Activated naive CD8-positive, alpha-beta T cell (primary cell): ENCODE measurements at regions not wholly inside any gene's neighbourhood (a gene's known extent, or its start where the extent isn't known, plus 50 kb on each side); places are given as distances from the start of the nearest gene placed in this dataset.

Source experiments
- H3K27ac Mint-ChIP-seq: one replicate; pipeline ENCODE4 v1.8.0; 2021; ENCODE audit warnings: mixed read lengths
- H3K27me3 Mint-ChIP-seq: one replicate; pipeline ENCODE4 v1.8.0; 2021; ENCODE audit warnings: mixed read lengths
- H3K36me3 Mint-ChIP-seq: one replicate; pipeline ENCODE4 v1.8.0; 2021; ENCODE audit warnings: mixed read lengths
- H3K4me1 Mint-ChIP-seq: one replicate; pipeline ENCODE4 v1.8.0; 2021; ENCODE audit warnings: low read depth, mixed read lengths
- H3K4me3 Mint-ChIP-seq: one replicate; pipeline ENCODE4 v1.8.0; 2021; ENCODE audit warnings: mild to moderate bottlenecking, mixed read lengths
- H3K9me3 Mint-ChIP-seq: one replicate; pipeline ENCODE4 v1.8.0; 2021; ENCODE audit warnings: low read depth, mixed read lengths

DNA sequence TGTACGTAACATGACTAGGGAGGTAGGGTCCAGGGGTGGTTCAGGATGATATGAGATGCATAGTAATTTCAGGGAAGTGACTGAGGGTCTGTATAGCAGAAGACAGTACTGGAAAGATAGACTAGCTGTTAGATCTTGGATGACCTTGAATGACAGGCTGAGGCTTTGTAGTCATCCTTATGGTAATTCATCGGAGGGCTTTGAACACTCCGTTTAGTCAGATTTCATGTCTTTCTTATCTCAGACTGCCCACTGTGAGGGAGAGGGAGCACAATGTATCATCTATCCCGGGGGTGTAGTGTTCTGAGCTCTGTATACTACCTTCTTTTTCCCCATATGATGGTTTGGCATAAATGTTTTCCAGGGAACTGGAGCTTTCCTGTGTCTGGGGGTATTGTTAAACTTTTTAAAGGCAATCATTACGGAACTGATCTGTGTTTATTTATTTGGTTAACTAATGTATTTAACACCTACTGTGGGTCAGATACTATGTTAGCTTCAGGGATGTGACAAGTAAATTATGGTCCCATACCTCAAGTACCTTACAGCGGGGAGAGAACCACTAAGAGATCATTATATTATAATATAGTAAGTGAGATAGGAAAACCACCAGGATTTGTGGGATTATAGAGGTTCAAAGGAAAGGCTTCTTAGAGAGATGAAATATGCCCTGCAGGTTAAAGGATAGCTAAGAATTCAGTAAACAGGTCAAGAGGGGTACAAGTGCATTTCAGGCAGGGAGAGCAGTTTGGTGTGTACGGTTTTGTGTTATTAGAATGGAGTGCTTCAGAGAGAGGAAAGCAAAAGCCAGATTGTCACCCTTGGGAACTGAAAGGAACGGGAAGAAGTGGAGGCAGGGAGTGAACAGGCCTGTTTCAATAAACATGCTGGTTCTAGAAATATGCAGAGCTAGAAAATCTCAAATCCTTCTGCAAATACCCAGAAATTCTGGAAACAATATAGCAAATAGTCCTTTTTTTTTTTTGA, 164.8 kb upstream of the KL start:
- Mint-ChIP-seq H3K4me3 (no peak overlapping the region), H3K27ac (no peak overlapping the region), H3K27me3 (no peaks in the 10 kb centered on the region), H3K36me3 (no peaks in the 10 kb centered on the region), H3K4me1 (peaks cover 2% of the 10 kb centered on the region), H3K9me3 (no peaks in the 10 kb centered on the region)

DNA sequence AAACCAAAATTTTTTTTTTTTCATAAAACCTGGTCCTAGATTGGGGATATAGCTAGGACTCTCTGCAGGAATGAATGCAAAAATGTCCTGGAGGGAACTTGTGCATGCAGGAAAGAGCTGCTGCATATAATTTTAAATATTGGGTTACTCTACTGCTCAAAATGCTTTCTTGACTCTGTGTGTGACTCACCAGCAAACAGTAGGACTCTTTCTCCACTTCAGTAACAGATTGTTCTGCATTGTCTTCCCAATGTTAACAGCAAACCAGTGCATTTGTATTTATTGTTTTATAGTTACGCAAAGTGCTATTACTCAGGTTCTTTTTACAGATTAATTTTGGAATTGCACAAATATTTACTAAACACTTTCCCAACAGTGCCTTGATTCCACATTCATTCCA, 163.7 kb upstream of the KL start:
- Mint-ChIP-seq H3K36me3 (no peaks in the 10 kb centered on the region), H3K27ac (no peak overlapping the region), H3K4me1 (no peaks in the 10 kb centered on the region), H3K27me3 (no peaks in the 10 kb centered on the region), H3K4me3 (no peak overlapping the region), H3K9me3 (no peaks in the 10 kb centered on the region)

DNA sequence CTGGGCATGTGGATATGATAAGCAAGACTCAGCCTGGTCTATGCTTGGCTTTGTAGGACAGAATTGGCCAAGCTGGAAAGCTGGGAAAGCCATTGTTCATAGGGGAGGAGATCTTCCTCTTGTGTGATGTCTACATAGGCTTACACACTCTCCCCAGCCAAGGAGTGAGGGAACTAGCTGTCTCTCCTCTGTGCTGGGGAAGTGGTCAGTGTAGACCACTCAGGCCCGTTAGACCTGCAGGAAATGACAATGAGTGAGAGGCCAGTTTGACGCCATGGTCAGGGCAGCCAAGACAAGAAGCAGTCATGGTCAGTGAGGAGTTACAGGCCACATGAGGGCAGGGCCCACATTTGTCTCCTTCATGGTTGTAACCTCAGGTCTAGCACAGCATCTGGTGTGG, 159.1 kb upstream of the KL start:
- Mint-ChIP-seq H3K27me3 (no peaks in the 10 kb centered on the region), H3K4me3 (no peak overlapping the region), H3K9me3 (no peaks in the 10 kb centered on the region), H3K4me1 (no peaks in the 10 kb centered on the region), H3K27ac (no peak overlapping the region), H3K36me3 (no peaks in the 10 kb centered on the region)

DNA sequence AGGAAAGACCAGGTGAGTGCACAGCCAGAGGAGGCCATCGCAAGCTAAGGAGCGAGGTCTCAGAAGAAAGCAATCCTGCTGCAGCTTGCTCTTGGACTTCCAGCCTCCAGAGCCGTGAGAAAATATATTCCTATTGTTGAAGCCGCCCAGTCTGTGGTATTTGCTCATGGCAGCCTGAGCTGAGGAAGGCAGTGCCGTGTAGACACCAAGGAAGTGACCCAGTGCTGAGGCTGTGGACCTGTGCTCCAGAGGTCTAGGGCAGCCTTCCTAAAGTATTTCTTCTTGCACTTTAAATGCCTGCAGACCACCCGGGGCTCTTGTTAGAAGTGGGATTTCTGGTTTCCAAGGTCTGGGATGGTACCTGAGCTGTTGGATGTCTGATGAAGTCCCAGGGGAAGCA, 158.5 kb upstream of the KL start:
- Mint-ChIP-seq H3K27me3 (no peaks in the 10 kb centered on the region), H3K36me3 (no peaks in the 10 kb centered on the region), H3K4me3 (no peak overlapping the region), H3K9me3 (no peaks in the 10 kb centered on the region), H3K4me1 (no peaks in the 10 kb centered on the region), H3K27ac (no peak overlapping the region)

DNA sequence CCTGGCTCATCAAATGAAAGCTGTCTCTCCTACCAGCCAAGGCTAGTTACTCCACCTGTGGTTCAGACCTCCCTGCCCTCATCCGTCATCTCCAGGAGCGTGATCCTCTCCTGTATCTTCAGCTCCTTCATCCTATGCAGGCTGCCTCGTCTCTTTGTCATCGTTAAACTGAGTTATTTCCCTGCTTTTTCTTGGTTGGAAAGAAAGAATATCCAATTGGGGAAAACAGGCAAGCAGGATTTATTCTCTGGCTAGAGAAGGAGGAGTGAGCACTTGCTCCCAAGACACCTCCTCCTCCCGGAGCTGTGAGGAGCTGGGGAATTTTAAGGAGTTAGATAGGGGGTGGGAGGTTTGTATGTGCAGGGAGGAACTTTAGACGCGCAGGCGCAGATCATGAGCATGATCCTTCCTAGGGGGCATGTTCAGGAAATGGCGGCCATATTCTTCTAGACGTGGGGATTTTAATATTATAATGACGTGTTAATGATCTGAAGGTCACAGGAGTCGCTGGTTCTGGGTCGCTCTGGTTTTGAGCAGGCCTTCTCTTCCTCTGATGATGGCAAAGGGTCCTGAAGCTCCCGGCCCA, 156.4 kb upstream of the KL start:
- H3K4me1 Mint-ChIP-seq, result no peaks in the 10 kb centered on the region
- H3K9me3 Mint-ChIP-seq, result no peaks in the 10 kb centered on the region
- no peak overlapping the region for H3K27ac Mint-ChIP-seq
- no peaks in the 10 kb centered on the region for H3K27me3 Mint-ChIP-seq
- no peak overlapping the region for H3K4me3 Mint-ChIP-seq
- H3K36me3 Mint-ChIP-seq, result no peaks in the 10 kb centered on the region

DNA sequence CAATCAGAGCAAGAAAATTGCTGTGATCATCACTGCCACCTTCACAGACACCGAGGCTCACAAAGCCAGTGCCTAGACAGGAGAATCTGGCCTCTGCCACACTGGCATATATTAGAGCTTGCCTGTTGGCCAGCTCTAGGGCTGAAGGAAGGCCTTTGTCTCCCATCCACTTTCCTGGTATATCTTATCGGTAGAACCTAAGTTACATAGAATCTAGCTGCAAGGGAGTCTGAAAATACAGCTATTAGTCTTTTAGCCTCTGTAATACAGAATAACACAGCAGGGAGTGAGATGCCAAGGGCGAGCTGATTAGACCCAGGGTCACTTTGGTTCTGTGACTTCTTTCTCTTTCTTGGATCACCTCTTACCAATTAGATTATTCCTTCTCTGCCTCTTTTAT, 154.9 kb upstream of the KL start:
- no peaks in the 10 kb centered on the region for H3K4me1 Mint-ChIP-seq
- no peaks in the 10 kb centered on the region for H3K9me3 Mint-ChIP-seq
- H3K36me3 Mint-ChIP-seq, result no peaks in the 10 kb centered on the region
- no peaks in the 10 kb centered on the region for H3K27me3 Mint-ChIP-seq
- H3K27ac Mint-ChIP-seq, result no peak overlapping the region
- H3K4me3 Mint-ChIP-seq, result no peak overlapping the region

DNA sequence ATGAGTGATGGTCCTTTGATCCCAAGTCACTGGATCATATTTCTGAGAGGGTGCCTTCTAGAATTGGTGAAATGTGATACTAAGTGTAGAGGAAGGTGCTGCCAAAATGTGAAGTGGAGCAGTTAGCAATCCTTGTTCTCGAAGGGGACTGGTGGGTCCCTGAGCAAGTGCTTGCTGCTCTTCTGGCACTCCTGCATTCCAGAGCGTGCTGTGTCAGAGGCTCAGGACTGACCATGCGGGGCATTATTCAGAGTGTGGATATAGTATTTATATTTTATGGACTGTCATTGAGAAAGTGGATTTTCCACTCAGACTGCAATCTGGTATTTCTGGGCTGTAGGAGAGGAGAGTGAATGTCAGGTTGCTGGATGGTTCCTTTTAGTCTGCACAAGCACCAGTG, 152.6 kb upstream of the KL start:
- H3K9me3 Mint-ChIP-seq, result no peaks in the 10 kb centered on the region
- peaks cover 3% of the 10 kb centered on the region for H3K36me3 Mint-ChIP-seq
- no peaks in the 10 kb centered on the region for H3K27me3 Mint-ChIP-seq
- H3K4me3 Mint-ChIP-seq, result no peak overlapping the region
- no peaks in the 10 kb centered on the region for H3K4me1 Mint-ChIP-seq
- H3K27ac Mint-ChIP-seq, result no peak overlapping the region

DNA sequence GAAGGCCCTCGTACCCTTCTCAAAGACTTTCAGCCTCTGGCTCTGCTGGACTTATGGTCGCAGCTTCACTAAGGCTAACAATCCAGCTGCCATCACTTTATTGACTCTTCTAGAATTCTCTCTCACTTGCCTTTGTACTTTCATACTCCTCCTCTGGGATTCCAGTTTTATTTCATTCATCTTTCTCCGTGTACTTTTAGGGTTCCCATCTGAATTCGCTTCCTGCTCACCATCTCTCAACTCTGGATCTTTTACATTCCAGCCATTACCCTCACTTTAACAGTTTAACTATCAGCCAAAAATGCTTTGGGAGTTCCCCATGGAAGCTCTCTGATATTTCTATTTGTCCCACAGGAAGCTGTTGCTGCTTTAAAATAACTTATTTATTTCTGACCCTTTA, 149.3 kb upstream of the KL start:
- H3K4me3 Mint-ChIP-seq, result no peak overlapping the region
- H3K27me3 Mint-ChIP-seq, result no peaks in the 10 kb centered on the region
- no peak overlapping the region for H3K27ac Mint-ChIP-seq
- H3K4me1 Mint-ChIP-seq, result no peaks in the 10 kb centered on the region
- H3K36me3 Mint-ChIP-seq, result peaks cover 3% of the 10 kb centered on the region
- H3K9me3 Mint-ChIP-seq, result peaks cover 5% of the 10 kb centered on the region

DNA sequence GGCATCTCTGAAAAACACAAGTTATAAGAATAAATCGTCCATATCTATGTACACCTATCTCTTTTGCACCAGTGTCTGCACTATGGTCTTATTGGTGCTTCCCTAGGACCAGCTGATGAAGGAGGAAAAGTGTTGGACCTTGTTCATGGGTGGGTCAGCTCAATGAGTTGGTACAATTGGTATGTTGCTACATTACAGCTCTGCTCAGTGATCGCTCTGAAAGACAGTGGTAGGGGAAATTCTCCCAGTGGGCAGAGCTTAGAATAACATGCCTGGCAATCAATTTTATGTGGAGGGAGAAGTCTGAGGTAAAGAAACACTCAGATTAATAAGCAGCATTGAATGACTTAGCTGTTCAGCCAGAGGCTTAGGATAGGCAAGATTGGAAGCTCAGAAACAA, 138.7 kb upstream of the KL start:
- no peak overlapping the region for H3K27ac Mint-ChIP-seq
- no peak overlapping the region for H3K4me3 Mint-ChIP-seq
- peaks cover 4% of the 10 kb centered on the region for H3K4me1 Mint-ChIP-seq
- H3K36me3 Mint-ChIP-seq, result no peaks in the 10 kb centered on the region
- H3K9me3 Mint-ChIP-seq, result no peaks in the 10 kb centered on the region
- H3K27me3 Mint-ChIP-seq, result no peaks in the 10 kb centered on the region

DNA sequence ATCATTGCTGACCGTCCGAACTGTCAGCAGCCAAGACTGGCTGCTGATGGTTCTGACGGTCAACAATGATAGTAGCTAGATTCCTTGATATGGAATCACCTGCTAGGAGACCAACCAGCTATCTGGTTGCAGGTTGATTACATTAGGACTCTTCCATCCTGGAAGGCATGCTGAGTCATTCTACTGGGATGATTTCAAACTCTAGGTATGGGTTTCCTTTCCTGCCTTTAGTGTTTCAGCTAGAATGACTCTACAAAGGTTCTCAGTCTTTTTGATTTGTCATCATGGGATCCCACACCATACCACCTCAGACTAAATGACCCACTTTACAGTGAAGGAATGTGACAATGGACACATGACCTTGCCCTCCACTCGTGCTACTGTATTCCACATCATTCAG, 138.1 kb upstream of the KL start:
- Mint-ChIP-seq H3K4me1 (peaks cover 4% of the 10 kb centered on the region), H3K27me3 (no peaks in the 10 kb centered on the region), H3K9me3 (no peaks in the 10 kb centered on the region), H3K27ac (no peak overlapping the region), H3K36me3 (no peaks in the 10 kb centered on the region), H3K4me3 (no peak overlapping the region)

DNA sequence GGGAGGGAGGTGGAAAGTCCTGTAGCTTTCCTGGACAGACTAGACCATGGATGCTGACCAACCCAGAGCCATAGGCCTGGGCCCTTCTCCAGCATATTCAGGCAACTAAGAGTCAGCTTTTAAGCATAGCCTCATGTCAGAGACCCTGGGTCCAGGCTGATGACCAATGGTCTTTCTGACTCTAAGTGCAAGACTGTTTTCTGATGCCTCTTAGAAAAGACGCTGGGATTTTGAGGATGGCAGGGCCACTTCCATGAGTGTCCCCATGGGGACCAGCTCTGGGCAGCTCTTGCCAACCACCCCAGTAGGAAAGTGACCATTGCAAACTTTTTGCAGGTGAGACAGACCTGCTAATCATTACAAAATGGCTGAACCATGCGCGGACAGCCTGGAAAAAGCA, 135.6 kb upstream of the KL start:
- no peaks in the 10 kb centered on the region for H3K36me3 Mint-ChIP-seq
- no peaks in the 10 kb centered on the region for H3K9me3 Mint-ChIP-seq
- H3K27ac Mint-ChIP-seq, result no peak overlapping the region
- no peaks in the 10 kb centered on the region for H3K27me3 Mint-ChIP-seq
- no peak overlapping the region for H3K4me3 Mint-ChIP-seq
- peaks cover 4% of the 10 kb centered on the region for H3K4me1 Mint-ChIP-seq

DNA sequence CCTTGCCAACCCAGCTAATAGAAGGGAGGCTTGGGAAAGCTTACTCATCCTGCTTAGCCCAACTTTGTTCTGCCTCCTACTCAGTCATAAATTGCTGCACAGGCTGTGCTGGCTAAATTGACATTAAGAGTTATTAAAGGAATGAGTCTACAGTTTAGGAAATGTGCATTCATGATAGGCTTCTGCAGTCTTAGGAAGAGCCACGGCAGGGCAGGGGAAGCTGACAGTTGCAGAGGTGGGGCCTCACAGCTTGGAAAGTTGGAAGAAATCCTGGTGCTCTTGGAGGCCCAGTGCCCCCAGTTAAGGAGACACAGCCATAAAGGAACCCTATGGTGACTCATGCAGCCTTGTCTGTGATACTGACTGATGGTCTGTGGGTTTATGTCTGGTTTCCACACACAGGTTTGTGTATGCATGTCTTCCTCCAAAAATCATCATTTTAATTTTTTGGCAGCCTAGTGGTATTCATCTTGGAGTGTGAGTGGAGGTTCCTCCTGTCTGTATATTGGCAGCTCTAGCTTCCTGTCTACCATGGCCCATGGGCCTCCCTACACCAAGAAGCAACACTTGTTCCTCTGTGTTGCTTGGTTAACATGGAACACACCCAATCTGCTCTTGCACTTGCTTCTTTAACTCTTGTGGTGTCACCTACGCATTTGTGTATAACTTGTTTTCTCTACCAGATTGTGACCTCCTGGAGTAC, 135.0 kb upstream of the KL start:
- Mint-ChIP-seq H3K4me1 (peaks cover 4% of the 10 kb centered on the region), H3K4me3 (no peak overlapping the region), H3K27ac (no peak overlapping the region), H3K27me3 (no peaks in the 10 kb centered on the region), H3K9me3 (no peaks in the 10 kb centered on the region), H3K36me3 (no peaks in the 10 kb centered on the region)

DNA sequence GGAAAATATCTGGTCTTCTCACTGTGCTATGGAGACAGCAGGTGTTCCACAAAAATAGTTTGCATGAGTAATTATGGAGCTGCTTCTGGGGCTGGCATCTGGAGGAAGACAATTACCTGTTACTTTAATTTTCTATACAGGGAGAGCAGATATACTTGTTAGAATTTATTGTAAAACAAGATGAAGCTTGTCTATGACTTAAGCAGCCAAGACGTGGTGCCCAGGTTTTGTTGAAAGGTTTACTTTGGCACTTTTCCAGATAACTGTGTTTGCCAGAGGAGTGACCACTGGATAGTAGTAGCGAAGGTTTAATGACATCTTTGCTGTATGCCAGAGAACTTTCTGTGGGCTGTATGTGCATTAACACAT, 134.5 kb upstream of the KL start:
- Mint-ChIP-seq H3K27ac (no peak overlapping the region), H3K36me3 (no peaks in the 10 kb centered on the region), H3K4me1 (peaks cover 4% of the 10 kb centered on the region), H3K27me3 (no peaks in the 10 kb centered on the region), H3K4me3 (no peak overlapping the region), H3K9me3 (peaks cover 2% of the 10 kb centered on the region)

DNA sequence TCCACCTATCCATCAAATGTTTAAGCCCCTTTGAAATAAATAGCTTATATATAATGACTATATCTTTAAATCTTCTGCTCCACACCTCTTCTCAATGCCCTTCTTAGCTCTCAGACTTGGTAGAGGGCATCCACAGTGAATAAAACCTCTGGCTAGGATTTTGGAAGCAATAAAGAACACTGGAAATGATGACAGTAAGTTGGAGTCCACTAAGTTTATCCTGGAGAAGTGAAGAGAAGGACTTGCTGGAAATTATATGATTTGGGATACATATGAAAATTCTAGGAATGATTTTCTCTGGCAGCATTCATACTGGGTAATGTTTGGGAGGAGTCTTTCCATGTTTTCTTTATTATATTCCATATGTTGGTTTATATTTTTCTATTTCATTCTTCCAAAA, 133.5 kb upstream of the KL start:
- H3K27ac Mint-ChIP-seq, result no peak overlapping the region
- peaks cover 5% of the 10 kb centered on the region for H3K9me3 Mint-ChIP-seq
- H3K36me3 Mint-ChIP-seq, result peaks cover 2% of the 10 kb centered on the region
- no peak overlapping the region for H3K4me3 Mint-ChIP-seq
- no peaks in the 10 kb centered on the region for H3K27me3 Mint-ChIP-seq
- peaks cover 4% of the 10 kb centered on the region for H3K4me1 Mint-ChIP-seq

DNA sequence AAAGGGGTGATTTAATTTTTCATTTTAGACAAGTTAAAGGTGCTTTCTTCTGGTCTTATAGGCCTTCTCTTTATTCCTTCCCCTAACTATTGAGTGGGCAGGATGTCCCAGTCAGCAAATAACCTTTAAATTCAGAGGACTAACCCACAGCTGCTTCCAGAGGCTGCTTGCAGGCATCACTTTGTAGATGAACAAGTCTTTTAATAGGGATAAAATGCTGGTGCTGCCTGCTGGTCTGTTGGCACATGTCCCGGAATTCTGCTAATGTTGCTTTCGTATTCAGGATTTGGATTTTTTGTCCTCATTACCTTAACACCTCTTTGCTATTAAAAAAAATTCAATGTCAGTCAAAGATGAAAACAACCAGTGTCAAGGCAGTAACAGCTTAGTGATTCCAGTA, 132.7 kb upstream of the KL start:
- H3K36me3 Mint-ChIP-seq, result peaks cover 2% of the 10 kb centered on the region
- peaks cover 4% of the 10 kb centered on the region for H3K4me1 Mint-ChIP-seq
- H3K9me3 Mint-ChIP-seq, result peaks cover 8% of the 10 kb centered on the region
- H3K27ac Mint-ChIP-seq, result no peak overlapping the region
- H3K4me3 Mint-ChIP-seq, result no peak overlapping the region
- H3K27me3 Mint-ChIP-seq, result no peaks in the 10 kb centered on the region
